Spleen (tissue), 7 donors: ENCODE measurements at regions not wholly inside any gene's neighbourhood (a gene's known extent, or its start where the extent isn't known, plus 50 kb on each side); places are given as distances from the start of the nearest gene placed in this dataset.

Experiments used
- POLR2A ChIP-seq, 3 donors: fragments of 450-650 bp; IDR thresholded peaks; one replicate each; pipeline ENCODE4 v1.5.1; 2017; ENCODE audit warnings: antibody characterized with exemption in 3 of 3, mild to moderate bottlenecking in 1 of 3
- POLR2AphosphoS5 ChIP-seq, 3 donors: sonication (generic); formaldehyde crosslinking; IDR thresholded peaks; one replicate each; pipeline ENCODE4 v1.5.1; 2017; ENCODE audit warnings: antibody characterized with exemption in 3 of 3
- TF ChIP-seq, protein P1 (sequence below), 11 experiments: fragments of 200-600 bp in 7 of 11; fragments of 450-650 bp in 4 of 11; sonication (generic) in 4 of 11; IDR thresholded peaks in 8 of 11; conservative IDR thresholded peaks in 3 of 11; 1 replicate in 7 of 11; 2 replicates in 4 of 11; pipeline versions ENCODE4 v1.4.0 to v1.8.0; 2016 to 2021; ENCODE audit warnings: antibody characterized with exemption in 11 of 11, inconsistent platforms in 4 of 11, mild to moderate bottlenecking in 1 of 11
- donor health status: DM: no; HTN: no; CAD: no; lungs with moderate emphysema.
- donor health status: DM: no; HTN: no; CAD: no.
- donor health status: DM: no; HTN: no; CAD: no.

DNA sequence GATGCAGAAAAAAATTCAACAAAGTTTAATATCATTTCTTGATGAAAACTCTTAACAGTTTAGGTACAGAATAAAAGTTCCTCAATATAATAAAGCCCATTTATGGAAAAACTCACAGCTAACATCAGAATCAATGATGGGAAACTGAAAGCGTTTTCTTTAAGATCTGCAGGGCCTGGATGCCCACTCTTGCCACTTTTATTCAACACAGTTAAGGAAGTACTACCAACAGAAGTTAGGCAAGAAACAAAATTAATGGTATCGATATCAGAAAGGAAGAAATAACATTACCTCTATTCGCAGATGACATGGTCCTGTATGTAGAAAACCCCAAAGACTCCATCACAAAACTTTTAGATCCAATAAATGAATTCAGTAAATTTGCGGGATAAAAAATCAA lies 542.4 kb upstream of the RGMB start:
- TF ChIP-seq, protein P1, sequence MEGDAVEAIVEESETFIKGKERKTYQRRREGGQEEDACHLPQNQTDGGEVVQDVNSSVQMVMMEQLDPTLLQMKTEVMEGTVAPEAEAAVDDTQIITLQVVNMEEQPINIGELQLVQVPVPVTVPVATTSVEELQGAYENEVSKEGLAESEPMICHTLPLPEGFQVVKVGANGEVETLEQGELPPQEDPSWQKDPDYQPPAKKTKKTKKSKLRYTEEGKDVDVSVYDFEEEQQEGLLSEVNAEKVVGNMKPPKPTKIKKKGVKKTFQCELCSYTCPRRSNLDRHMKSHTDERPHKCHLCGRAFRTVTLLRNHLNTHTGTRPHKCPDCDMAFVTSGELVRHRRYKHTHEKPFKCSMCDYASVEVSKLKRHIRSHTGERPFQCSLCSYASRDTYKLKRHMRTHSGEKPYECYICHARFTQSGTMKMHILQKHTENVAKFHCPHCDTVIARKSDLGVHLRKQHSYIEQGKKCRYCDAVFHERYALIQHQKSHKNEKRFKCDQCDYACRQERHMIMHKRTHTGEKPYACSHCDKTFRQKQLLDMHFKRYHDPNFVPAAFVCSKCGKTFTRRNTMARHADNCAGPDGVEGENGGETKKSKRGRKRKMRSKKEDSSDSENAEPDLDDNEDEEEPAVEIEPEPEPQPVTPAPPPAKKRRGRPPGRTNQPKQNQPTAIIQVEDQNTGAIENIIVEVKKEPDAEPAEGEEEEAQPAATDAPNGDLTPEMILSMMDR (IDR thresholded peaks at IDR 0.05 in 8 of 11, conservative IDR thresholded peaks at IDR 0.05 in 3 of 11), result no peak
- TF ChIP-seq POLR2A (IDR thresholded peaks at IDR 0.05), result no peak
- TF ChIP-seq POLR2AphosphoS5 (IDR thresholded peaks at IDR 0.05), result no peak
